Smooth muscle cell (in vitro differentiated cells): ENCODE measurements at regions not wholly inside any gene's neighbourhood (a gene's known extent, or its start where the extent isn't known, plus 50 kb on each side); places are given as distances from the start of the nearest gene placed in this dataset.

ENCODE experiments used
- DNase-seq: peaks from one replicate; lab custom pipeline; 2025; ENCODE audit not compliant: unreplicated experiment; lab: John Stamatoyannopoulos, UW
- H2AFZ ChIP-seq: fragments of 200-600 bp; sonication (generic); 2 replicates; pipeline ENCODE4 v1.6.0; 2016; ENCODE audit warnings: antibody characterized with exemption, low read depth, mild to moderate bottlenecking
- H3F3A ChIP-seq: fragments of 200-600 bp; sonication (generic); 2 replicates; pipeline ENCODE4 v1.6.0; 2017; ENCODE audit warnings: antibody characterized with exemption, low read depth
- H3K27ac ChIP-seq: fragments of 200-600 bp; sonication (generic); 2 replicates; pipeline ENCODE4 v1.5.1; 2016; ENCODE audit warnings: low read depth, mild to moderate bottlenecking
- H3K27me3 ChIP-seq: fragments of 200-600 bp; sonication (generic); 2 replicates; pipeline ENCODE4 v1.6.1; 2016; ENCODE audit warnings: low read depth, mild to moderate bottlenecking
- H3K36me3 ChIP-seq: fragments of 200-600 bp; sonication (generic); 2 replicates; pipeline ENCODE4 v1.5.1; 2016; ENCODE audit warnings: low read depth
- H3K4me1 ChIP-seq: fragments of 200-600 bp; sonication (generic); 2 replicates; pipeline ENCODE4 v1.5.1; 2016; ENCODE audit warnings: low read depth
- H3K4me2 ChIP-seq: fragments of 200-600 bp; sonication (generic); 2 replicates; pipeline ENCODE4 v1.6.0; 2016; ENCODE audit warnings: mild to moderate bottlenecking
- H3K4me3 ChIP-seq: fragments of 200-600 bp; sonication (generic); 2 replicates; pipeline ENCODE4 v1.5.1; 2016; ENCODE audit warnings: mild to moderate bottlenecking
- H3K79me2 ChIP-seq: fragments of 200-600 bp; sonication (generic); 2 replicates; pipeline ENCODE4 v1.6.0; 2016; ENCODE audit warnings: low read depth, mild to moderate bottlenecking
- H3K9ac ChIP-seq: fragments of 200-600 bp; sonication (generic); 2 replicates; pipeline ENCODE4 v1.6.0; 2016; ENCODE audit warnings: low read depth
- H3K9me3 ChIP-seq: fragments of 200-600 bp; sonication (generic); replicated peaks from 2 replicates; pipeline ENCODE4 v1.5.1; 2016; ENCODE audit warnings: low read depth
- H4K20me1 ChIP-seq: fragments of 200-600 bp; sonication (generic); 2 replicates; pipeline ENCODE4 v1.6.0; 2016; ENCODE audit warnings: low read depth
- WGBS: methylation state at CpG from one replicate; pipeline ENCODE4 v1.1.7; 2016; ENCODE audit warnings: low lambda C conversion rate; 5-methylcytosine and 5-hydroxymethylcytosine counted together
- TF ChIP-seq, protein P1 (sequence below): fragments of 200-600 bp; sonication (generic); IDR thresholded peaks from 2 replicates; pipeline ENCODE4 v1.5.1; 2017; ENCODE audit warnings: borderline replicate concordance, mild to moderate bottlenecking, antibody characterized with exemption; ENCODE audit not compliant: insufficient read depth, poor library complexity, severe bottlenecking

DNA sequence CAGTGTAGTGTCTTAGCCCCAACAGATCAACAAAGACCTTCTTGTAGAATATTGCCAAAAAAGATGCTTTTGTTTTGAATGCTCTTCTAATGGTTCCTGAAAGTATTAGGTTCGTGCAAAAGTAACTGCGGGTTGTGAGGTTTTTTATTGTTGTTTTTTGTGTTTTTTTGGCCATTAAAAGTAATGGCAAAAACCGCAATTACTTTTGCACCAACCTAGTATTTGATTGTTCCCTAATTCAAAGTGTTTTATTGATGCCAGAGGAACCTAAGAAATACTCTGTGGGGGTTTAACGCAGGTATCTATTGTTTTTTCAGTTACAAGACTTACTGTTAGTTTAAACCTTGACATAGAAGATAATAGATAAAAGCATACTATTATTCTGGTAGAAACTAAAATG, 150.8 kb upstream of the DAAM1 start:
- Histone ChIP-seq H3K79me2 (no peaks in the 10 kb centered on the region), H3K36me3 (no peaks in the 10 kb centered on the region), H3K4me2 (no peak overlapping the region), H3K4me1 (no peaks in the 10 kb centered on the region), H3K9ac (no peak overlapping the region), H3K9me3 (no peaks in the 10 kb centered on the region), H2AFZ (no peak overlapping the region), H3K27ac (no peak overlapping the region), H3K27me3 (no peaks in the 10 kb centered on the region), H3K4me3 (no peak overlapping the region), H4K20me1 (no peaks in the 10 kb centered on the region), H3F3A (no peaks in the 10 kb centered on the region)
- TF ChIP-seq, protein P1, sequence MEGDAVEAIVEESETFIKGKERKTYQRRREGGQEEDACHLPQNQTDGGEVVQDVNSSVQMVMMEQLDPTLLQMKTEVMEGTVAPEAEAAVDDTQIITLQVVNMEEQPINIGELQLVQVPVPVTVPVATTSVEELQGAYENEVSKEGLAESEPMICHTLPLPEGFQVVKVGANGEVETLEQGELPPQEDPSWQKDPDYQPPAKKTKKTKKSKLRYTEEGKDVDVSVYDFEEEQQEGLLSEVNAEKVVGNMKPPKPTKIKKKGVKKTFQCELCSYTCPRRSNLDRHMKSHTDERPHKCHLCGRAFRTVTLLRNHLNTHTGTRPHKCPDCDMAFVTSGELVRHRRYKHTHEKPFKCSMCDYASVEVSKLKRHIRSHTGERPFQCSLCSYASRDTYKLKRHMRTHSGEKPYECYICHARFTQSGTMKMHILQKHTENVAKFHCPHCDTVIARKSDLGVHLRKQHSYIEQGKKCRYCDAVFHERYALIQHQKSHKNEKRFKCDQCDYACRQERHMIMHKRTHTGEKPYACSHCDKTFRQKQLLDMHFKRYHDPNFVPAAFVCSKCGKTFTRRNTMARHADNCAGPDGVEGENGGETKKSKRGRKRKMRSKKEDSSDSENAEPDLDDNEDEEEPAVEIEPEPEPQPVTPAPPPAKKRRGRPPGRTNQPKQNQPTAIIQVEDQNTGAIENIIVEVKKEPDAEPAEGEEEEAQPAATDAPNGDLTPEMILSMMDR, result no peak
- 95% methylated on average over 4 of the region's 4 CpGs for WGBS
- no peak for DNase-seq

DNA sequence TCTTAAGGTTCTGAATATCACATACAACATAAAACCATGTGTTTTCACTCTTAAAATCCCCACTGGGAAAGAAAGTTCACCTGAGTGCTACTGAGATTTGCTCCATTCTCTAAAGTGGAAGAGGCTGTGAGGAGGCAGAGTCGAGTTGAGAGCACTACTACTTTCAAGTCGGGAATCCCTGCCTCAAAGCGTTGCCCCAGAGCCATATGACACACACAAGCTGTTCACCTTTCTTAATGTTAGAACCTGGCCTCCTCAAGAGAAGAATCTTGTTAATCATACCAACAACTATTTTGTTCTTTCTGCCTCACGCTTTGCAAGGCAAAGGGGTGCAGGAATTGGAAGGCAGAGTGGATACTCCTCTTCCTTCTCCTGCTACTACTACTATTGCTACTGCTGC, 149.7 kb upstream of the DAAM1 start:
- no peaks in the 10 kb centered on the region for H3K9me3 ChIP-seq
- 87% methylated on average over 4 of the region's 4 CpGs for WGBS
- H3K79me2 ChIP-seq, result no peaks in the 10 kb centered on the region
- TF ChIP-seq, protein P1, result no peak
- H3K27me3 ChIP-seq, result no peaks in the 10 kb centered on the region
- H3K4me3 ChIP-seq, result no peak overlapping the region
- no peak overlapping the region for H2AFZ ChIP-seq
- H4K20me1 ChIP-seq, result no peaks in the 10 kb centered on the region
- no peak overlapping the region for H3K27ac ChIP-seq
- H3F3A ChIP-seq, result no peaks in the 10 kb centered on the region
- H3K36me3 ChIP-seq, result no peaks in the 10 kb centered on the region
- H3K4me2 ChIP-seq, result no peak overlapping the region
- no peak overlapping the region for H3K9ac ChIP-seq
- no peaks in the 10 kb centered on the region for H3K4me1 ChIP-seq
- no peak for DNase-seq

DNA sequence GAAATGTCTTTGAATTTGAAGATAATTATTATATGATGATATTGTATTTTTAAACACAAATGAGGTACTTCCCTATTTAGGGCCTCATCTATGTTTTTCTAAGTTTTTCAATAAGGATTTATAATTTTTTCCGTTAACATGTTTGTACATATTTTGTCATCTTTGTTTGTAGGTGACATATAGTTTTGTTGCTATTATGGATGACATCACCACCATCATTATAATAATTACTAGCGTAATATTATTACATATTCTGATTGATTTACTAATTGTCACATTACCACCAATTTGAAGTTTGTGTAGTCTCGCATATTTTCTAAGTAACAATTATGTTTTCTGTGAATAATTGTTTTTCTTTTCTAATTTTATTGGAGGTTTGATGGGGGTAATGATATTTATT, 147.2 kb upstream of the DAAM1 start:
- Histone ChIP-seq H3K9ac (no peak overlapping the region), H3K4me1 (no peaks in the 10 kb centered on the region), H3K79me2 (no peaks in the 10 kb centered on the region), H3F3A (no peaks in the 10 kb centered on the region), H4K20me1 (no peaks in the 10 kb centered on the region), H3K4me3 (no peak overlapping the region), H2AFZ (no peak overlapping the region), H3K27ac (no peak overlapping the region), H3K9me3 (no peaks in the 10 kb centered on the region), H3K4me2 (no peak overlapping the region), H3K36me3 (no peaks in the 10 kb centered on the region), H3K27me3 (no peaks in the 10 kb centered on the region)
- DNase-seq, result no peak
- TF ChIP-seq, protein P1, result no peak
- WGBS, result 94% methylated on average over 3 of the region's 3 CpGs

DNA sequence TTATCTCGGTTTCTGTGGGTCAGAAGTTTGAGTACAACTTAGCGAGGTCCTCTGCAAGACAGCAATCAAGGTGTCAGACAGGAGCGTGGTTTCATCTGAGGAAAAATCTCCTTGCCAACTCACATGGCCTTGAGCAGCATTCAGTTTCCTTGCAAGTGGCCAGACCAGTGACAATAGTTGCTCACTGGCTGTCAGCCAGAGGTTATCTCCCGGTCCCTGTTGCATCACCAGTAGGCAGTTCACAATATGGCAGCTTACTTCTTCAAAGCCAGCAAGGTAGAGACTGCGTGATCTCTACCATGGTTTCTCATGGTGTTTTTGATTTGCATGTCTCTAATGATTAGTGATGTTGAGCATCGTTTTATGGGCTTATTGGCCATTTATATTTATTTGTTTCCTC, 143.8 kb upstream of the DAAM1 start:
- no peaks in the 10 kb centered on the region for H3K9me3 ChIP-seq
- TF ChIP-seq, protein P1, result no peak
- H2AFZ ChIP-seq, result no peak overlapping the region
- H3K79me2 ChIP-seq, result no peaks in the 10 kb centered on the region
- WGBS, result 83% methylated on average over 6 of the region's 6 CpGs
- H3K27ac ChIP-seq, result no peak overlapping the region
- H3F3A ChIP-seq, result no peaks in the 10 kb centered on the region
- H3K4me2 ChIP-seq, result no peak overlapping the region
- H4K20me1 ChIP-seq, result no peaks in the 10 kb centered on the region
- no peak for DNase-seq
- no peaks in the 10 kb centered on the region for H3K4me1 ChIP-seq
- no peaks in the 10 kb centered on the region for H3K27me3 ChIP-seq
- H3K4me3 ChIP-seq, result no peak overlapping the region
- H3K9ac ChIP-seq, result no peak overlapping the region
- H3K36me3 ChIP-seq, result no peaks in the 10 kb centered on the region
